ENCODE measurements at regions not wholly inside any gene's neighbourhood (a gene's known extent, or its start where the extent isn't known, plus 50 kb on each side); places are given as distances from the start of the nearest gene placed in this dataset.

- no peaks in the 10 kb centered on the region for H3K9me3 ChIP-seq (ENCODE audit: control insufficient read depth, low read depth, low read length)
- no peak overlapping the region for H3K27ac ChIP-seq (ENCODE audit: control insufficient read depth, insufficient read depth, low read length)
- no peak overlapping the region for H3K4me3 ChIP-seq (ENCODE audit: control insufficient read depth in 2 of 3, extremely low read depth in 1 of 3, insufficient read depth in 2 of 3, low read depth in 1 of 3, low read length in 3 of 3)
- no peak overlapping the region for H3K4me2 ChIP-seq (ENCODE audit: control insufficient read depth, extremely low read depth, insufficient read depth, low read depth, low read length)
- no peak overlapping the region for H3K9ac ChIP-seq (ENCODE audit: control insufficient read depth, extremely low read depth, insufficient read depth, low read length)
- DNase-seq (ENCODE audit: low read depth, low spot score), result no peak
- no peak overlapping the region for H2AFZ ChIP-seq (ENCODE audit: control insufficient read depth, low read length)
- no peaks in the 10 kb centered on the region for H3K9me1 ChIP-seq (ENCODE audit: control insufficient read depth, extremely low read depth, insufficient read depth, low read length)
- dilution Hi-C loops (cut with MboI; ENCODE audit: extremely low pct_ligation_motif_present, low sequenced_read_pairs), result no loop called here
- TF ChIP-seq CTCF (optimal IDR thresholded peaks at IDR 0.05 in 1 of 3, IDR thresholded peaks at IDR 0.05 in 1 of 3, conservative IDR thresholded peaks at IDR 0.05 in 1 of 3; ENCODE audit: extremely low read depth in 1 of 3, insufficient read depth in 2 of 3, low read length in 3 of 3) (no peak), EZH2 (IDR thresholded peaks at IDR 0.05; ENCODE audit: low read length) (no peak)
- H3K4me1 ChIP-seq (ENCODE audit: control insufficient read depth, extremely low read depth, insufficient read depth, low read length), result no peaks in the 10 kb centered on the region
- H4K20me1 ChIP-seq (ENCODE audit: control insufficient read depth, extremely low read depth, insufficient read depth, low read length), result no peaks in the 10 kb centered on the region
- no peaks in the 10 kb centered on the region for H3K79me2 ChIP-seq (ENCODE audit: control insufficient read depth, insufficient read depth, low read length)
- peaks cover 6% of the 10 kb centered on the region for H3K27me3 ChIP-seq (ENCODE audit: control insufficient read depth, extremely low read depth, insufficient read depth, low read length)
- H3K36me3 ChIP-seq (ENCODE audit: control insufficient read depth in 2 of 2, extremely low read depth in 1 of 2, insufficient read depth in 2 of 2, low read length in 2 of 2), result no peaks in the 10 kb centered on the region
- no peak for FAIRE-seq
Observed at GRCh38 chr6:22147921-22148776, 148.7 kb downstream of the PRL start.

- Histone ChIP-seq H3K4me2 (ENCODE audit: control insufficient read depth, extremely low read depth, insufficient read depth, low read depth, low read length) (no peak overlapping the region), H3K9ac (ENCODE audit: control insufficient read depth, extremely low read depth, insufficient read depth, low read length) (no peak overlapping the region), H3K9me1 (ENCODE audit: control insufficient read depth, extremely low read depth, insufficient read depth, low read length) (no peaks in the 10 kb centered on the region), H3K36me3 (ENCODE audit: control insufficient read depth in 2 of 2, extremely low read depth in 1 of 2, insufficient read depth in 2 of 2, low read length in 2 of 2) (no peaks in the 10 kb centered on the region), H3K4me1 (ENCODE audit: control insufficient read depth, extremely low read depth, insufficient read depth, low read length) (no peaks in the 10 kb centered on the region), H3K9me3 (ENCODE audit: control insufficient read depth, low read depth, low read length) (no peaks in the 10 kb centered on the region), H2AFZ (ENCODE audit: control insufficient read depth, low read length) (no peak overlapping the region), H3K79me2 (ENCODE audit: control insufficient read depth, insufficient read depth, low read length) (no peaks in the 10 kb centered on the region), H3K4me3 (ENCODE audit: control insufficient read depth in 2 of 3, extremely low read depth in 1 of 3, insufficient read depth in 2 of 3, low read depth in 1 of 3, low read length in 3 of 3) (no peak overlapping the region), H4K20me1 (ENCODE audit: control insufficient read depth, extremely low read depth, insufficient read depth, low read length) (no peaks in the 10 kb centered on the region), H3K27ac (ENCODE audit: control insufficient read depth, insufficient read depth, low read length) (no peak overlapping the region), H3K27me3 (ENCODE audit: control insufficient read depth, extremely low read depth, insufficient read depth, low read length) (peaks cover 6% of the 10 kb centered on the region)
- DNase-seq (ENCODE audit: low read depth, low spot score), result no peak
- TF ChIP-seq CTCF (optimal IDR thresholded peaks at IDR 0.05 in 1 of 3, IDR thresholded peaks at IDR 0.05 in 1 of 3, conservative IDR thresholded peaks at IDR 0.05 in 1 of 3; ENCODE audit: extremely low read depth in 1 of 3, insufficient read depth in 2 of 3, low read length in 3 of 3) (no peak), EZH2 (IDR thresholded peaks at IDR 0.05; ENCODE audit: low read length) (no peak)
- no peak for FAIRE-seq
- dilution Hi-C loops (cut with MboI; ENCODE audit: extremely low pct_ligation_motif_present, low sequenced_read_pairs), result no loop called here
Observed at GRCh38 chr6:22149096-22149495, 147.7 kb downstream of the PRL start.

Measured in keratinocyte (primary cell).